ENCODE measurements at regions not wholly inside any gene's neighbourhood (a gene's known extent, or its start where the extent isn't known, plus 50 kb on each side); places are given as distances from the start of the nearest gene placed in this dataset.

DNA sequence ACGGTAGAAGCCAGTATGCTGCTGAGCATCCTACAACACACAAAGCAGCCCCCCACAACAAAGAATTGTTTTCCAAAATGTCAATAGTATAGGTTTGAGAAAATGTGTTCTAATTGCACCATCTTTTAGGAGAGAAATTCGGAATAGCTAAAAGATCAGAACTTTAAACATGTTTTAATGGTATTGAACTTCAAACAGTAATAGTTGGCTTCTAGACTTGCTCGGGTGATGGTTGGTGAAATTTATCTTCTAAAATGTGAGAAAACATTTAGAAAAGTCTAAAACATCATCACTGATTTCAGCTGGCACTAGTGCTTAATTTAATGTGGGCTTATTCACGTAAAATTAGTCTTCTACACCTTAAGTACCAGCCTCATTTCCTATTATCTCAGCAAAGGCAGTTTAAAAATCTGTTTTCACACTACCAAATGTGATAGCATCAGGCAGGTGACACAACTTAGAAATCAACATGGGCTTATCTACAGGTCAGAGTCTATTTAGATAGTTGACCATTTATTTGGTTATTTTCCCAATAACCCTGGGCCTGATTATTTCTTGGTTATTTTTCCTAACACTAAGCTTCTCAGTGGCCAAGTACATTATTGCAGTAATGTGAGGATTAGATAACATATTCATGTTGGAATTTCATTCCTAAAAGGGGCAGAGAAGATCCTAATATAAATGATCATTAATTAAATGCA is 399.3 kb upstream of the PKN2 start:
- Histone ChIP-seq H3K4me1 (no peaks in the 10 kb centered on the region), H3K9me3 (no peaks in the 10 kb centered on the region), H3K4me3 (no peak overlapping the region), H3K36me3 (no peaks in the 10 kb centered on the region), H3K27ac (no peak overlapping the region), H3K27me3 (no peaks in the 10 kb centered on the region)
- TF ChIP-seq, protein P1, sequence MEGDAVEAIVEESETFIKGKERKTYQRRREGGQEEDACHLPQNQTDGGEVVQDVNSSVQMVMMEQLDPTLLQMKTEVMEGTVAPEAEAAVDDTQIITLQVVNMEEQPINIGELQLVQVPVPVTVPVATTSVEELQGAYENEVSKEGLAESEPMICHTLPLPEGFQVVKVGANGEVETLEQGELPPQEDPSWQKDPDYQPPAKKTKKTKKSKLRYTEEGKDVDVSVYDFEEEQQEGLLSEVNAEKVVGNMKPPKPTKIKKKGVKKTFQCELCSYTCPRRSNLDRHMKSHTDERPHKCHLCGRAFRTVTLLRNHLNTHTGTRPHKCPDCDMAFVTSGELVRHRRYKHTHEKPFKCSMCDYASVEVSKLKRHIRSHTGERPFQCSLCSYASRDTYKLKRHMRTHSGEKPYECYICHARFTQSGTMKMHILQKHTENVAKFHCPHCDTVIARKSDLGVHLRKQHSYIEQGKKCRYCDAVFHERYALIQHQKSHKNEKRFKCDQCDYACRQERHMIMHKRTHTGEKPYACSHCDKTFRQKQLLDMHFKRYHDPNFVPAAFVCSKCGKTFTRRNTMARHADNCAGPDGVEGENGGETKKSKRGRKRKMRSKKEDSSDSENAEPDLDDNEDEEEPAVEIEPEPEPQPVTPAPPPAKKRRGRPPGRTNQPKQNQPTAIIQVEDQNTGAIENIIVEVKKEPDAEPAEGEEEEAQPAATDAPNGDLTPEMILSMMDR (IDR thresholded peaks at IDR 0.05), result no peak
- DNase-seq (ENCODE audit: low spot score in 2 of 2), result no peak
- intact Hi-C loops (cut with DNase I), result no loop called here

DNA sequence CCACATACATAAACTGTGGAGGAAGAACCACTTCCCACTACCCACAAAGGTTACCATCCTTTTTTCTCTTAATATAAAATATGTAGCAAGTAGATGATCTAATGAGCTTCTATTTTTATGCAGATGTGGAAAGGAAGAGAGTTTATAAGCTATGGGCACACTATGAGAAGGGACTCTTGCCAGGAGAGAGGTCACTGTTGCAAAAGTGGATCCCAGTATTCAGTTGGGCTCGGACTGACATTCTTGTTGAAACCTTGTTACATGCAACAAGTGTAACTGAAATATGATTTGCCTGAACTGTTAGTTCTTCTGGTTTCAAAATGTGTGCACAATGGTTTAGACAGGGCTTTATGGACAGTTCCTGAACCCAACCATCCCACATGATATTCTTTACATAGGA is 397.4 kb upstream of the PKN2 start:
- no peak for DNase-seq (ENCODE audit: low spot score in 2 of 2)
- intact Hi-C loops (cut with DNase I), result no loop called here
- Histone ChIP-seq H3K4me1 (no peaks in the 10 kb centered on the region), H3K27ac (no peak overlapping the region), H3K4me3 (no peak overlapping the region), H3K36me3 (no peaks in the 10 kb centered on the region), H3K9me3 (no peaks in the 10 kb centered on the region), H3K27me3 (no peaks in the 10 kb centered on the region)
- TF ChIP-seq, protein P1 (IDR thresholded peaks at IDR 0.05), result no peak

DNA sequence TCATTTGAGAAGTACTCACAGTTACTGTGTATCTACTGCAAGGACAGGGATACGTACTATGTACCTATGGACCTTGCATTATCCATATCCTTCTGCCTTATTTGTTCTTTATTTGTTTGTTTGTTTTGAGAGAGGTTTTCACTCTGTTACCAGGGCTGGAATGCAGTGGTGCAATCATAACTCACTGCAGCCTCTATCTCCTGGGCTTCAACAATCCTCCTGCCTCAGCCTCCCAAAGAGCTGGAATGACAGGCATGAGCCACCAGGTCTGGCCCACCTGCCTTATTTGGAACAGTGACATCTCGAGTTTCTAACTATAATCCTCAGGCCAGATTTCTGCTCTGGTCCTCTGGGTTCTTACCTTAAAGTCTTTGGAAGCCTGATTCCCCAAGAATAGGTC is 395.5 kb upstream of the PKN2 start:
- no peaks in the 10 kb centered on the region for H3K9me3 ChIP-seq
- no peak for DNase-seq (ENCODE audit: low spot score in 2 of 2)
- no peak overlapping the region for H3K27ac ChIP-seq
- TF ChIP-seq, protein P1 (IDR thresholded peaks at IDR 0.05), result no peak
- H3K4me1 ChIP-seq, result no peaks in the 10 kb centered on the region
- no peaks in the 10 kb centered on the region for H3K36me3 ChIP-seq
- H3K27me3 ChIP-seq, result no peaks in the 10 kb centered on the region
- no peak overlapping the region for H3K4me3 ChIP-seq
- intact Hi-C loops (cut with DNase I), result no loop called here

DNA sequence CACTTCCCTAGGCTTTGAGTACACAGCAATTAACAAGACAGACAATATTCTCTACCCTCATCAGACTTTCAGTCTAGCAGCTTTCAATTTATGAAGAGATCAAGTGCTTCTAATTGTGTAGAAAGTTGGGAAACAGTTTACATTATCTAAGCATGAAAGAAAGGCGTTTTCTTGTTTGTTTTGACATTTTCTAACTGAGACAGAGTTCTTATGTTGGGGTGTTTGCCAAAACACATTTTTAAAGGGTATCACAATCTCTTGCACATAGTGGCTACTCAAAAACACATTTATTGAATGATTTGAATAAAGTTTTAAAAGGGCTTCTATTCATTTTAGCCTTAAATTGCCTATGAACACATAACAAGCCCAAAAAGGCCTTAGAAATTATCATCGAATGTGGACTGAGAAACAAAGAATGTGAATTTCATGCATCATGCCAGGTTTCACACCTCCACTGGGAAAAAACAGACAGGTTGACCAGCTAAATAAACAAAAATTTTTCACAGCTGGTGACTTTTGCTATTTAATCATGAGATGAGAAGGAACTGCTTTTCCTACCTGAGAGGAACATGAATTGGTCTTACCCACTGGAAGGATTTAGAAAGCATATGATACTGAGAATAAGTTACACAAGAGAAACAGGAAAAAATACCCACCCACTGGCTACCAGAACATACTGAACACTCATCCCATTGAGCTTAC is 394.5 kb upstream of the PKN2 start:
- DNase-seq (ENCODE audit: low spot score in 2 of 2), result no peak
- H3K36me3 ChIP-seq, result no peaks in the 10 kb centered on the region
- no peaks in the 10 kb centered on the region for H3K9me3 ChIP-seq
- no peaks in the 10 kb centered on the region for H3K4me1 ChIP-seq
- no peaks in the 10 kb centered on the region for H3K27me3 ChIP-seq
- TF ChIP-seq, protein P1 (IDR thresholded peaks at IDR 0.05), result no peak
- no peak overlapping the region for H3K4me3 ChIP-seq
- intact Hi-C loops (cut with DNase I), result no loop called here
- H3K27ac ChIP-seq, result no peak overlapping the region

DNA sequence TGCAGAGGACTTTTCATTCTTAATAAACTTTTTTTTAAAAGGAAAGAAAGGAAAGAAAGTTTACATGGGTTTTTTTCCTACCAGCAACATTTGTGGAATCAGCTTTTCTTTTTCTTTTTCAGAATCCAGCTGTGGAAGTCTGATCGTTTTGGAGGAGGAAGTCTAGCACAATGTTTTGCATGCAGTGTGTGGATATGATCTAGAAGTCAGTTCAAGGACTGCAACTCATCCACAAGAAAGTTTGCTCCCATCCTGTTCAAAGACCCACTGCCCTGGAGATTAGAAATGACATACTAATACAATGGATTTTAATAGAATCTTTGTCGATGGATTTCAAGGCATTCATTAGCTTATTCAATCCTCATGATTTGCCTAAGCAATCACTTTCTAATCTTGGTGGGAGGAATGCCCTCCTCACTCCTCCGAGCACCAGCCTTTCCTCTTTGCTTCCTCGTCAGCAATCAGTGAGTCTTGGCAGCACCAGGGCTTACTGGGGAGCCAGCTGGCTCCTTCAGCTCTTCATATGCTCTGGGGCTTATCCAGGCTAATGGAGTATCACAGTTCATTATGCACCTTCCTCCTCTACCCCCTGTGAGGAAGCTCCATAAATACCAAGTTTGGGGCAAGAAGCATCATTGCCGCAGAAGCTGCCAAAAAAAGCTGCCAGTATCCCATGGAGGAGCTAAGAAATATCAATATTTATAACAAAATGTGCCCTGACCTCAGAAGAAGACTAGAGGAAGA is 392.3 kb upstream of the PKN2 start:
- intact Hi-C loops (cut with DNase I), result no loop called here
- Histone ChIP-seq H3K27me3 (no peaks in the 10 kb centered on the region), H3K9me3 (no peaks in the 10 kb centered on the region), H3K4me3 (no peak overlapping the region), H3K36me3 (no peaks in the 10 kb centered on the region), H3K4me1 (no peaks in the 10 kb centered on the region), H3K27ac (no peak overlapping the region)
- TF ChIP-seq, protein P1 (IDR thresholded peaks at IDR 0.05), result no peak
- no peak for DNase-seq (ENCODE audit: low spot score in 2 of 2)

Measured in ascending aorta (tissue), 2 donors.